ENCODE measurements at regions not wholly inside any gene's neighbourhood (a gene's known extent, or its start where the extent isn't known, plus 50 kb on each side); places are given as distances from the start of the nearest gene placed in this dataset.
"Not testable (repeated sequence)": the region's sequence is repeated elsewhere in the genome, so short reads cannot be mapped to it uniquely, and the experiment has no call there.

- no peak for TF ChIP-seq Cebpa-rat (IDR thresholded peaks at IDR 0.05)
- Histone ChIP-seq H3K36me3 (no peaks in the 10 kb centered on the region), H3K9ac (no peak overlapping the region), H3K4me1 (no peaks in the 10 kb centered on the region), H3K4me2 (no peak overlapping the region), H3K27me3 (peaks cover 53% of the 10 kb centered on the region), H3K27ac (no peak overlapping the region), H4K20me1 (no peaks in the 10 kb centered on the region), H3K4me3 (no peak overlapping the region), H3K9me3 (peaks cover 6% of the 10 kb centered on the region; the same call in 1 of the 2 replicates)
These were observed 224.1 kb upstream of the FGF16 start for GRCh38 chrX:77223046-77223445.

GRCh38 chrX:77264490-77264889 is 182.7 kb upstream of the FGF16 start:
- Histone ChIP-seq H4K20me1 (no peaks in the 10 kb centered on the region), H3K9me3 (peaks cover 58% of the 10 kb centered on the region), H3K4me2 (no peak overlapping the region), H3K4me3 (no peak overlapping the region), H3K9ac (no peak overlapping the region), H3K27me3 (no peaks in the 10 kb centered on the region), H3K27ac (no peak overlapping the region), H3K4me1 (no peaks in the 10 kb centered on the region), H3K36me3 (no peaks in the 10 kb centered on the region)
- TF ChIP-seq Cebpa-rat (IDR thresholded peaks at IDR 0.05), result no peak

GRCh38 chrX:77275392-77275791 is 171.8 kb upstream of the FGF16 start:
- no peak overlapping the region for H3K4me2 ChIP-seq
- no peak overlapping the region for H3K4me3 ChIP-seq
- peaks cover 4% of the 10 kb centered on the region; the same call in 1 of the 2 replicates for H3K4me1 ChIP-seq
- TF ChIP-seq Cebpa-rat (IDR thresholded peaks at IDR 0.05), result no peak
- H3K27ac ChIP-seq, result no peak overlapping the region
- H3K9me3 ChIP-seq, result 0 out of 2 replicates have a peak, but pooled peaks cover 12% of the 10 kb centered on the region
- H4K20me1 ChIP-seq, result no peaks in the 10 kb centered on the region
- H3K9ac ChIP-seq, result no peak overlapping the region
- H3K36me3 ChIP-seq, result no peaks in the 10 kb centered on the region
- no peaks in the 10 kb centered on the region for H3K27me3 ChIP-seq

- H3K4me1 ChIP-seq, result peaks cover 4% of the 10 kb centered on the region; the same call in 1 of the 2 replicates
- no peak overlapping the region for H3K27ac ChIP-seq
- H3K4me2 ChIP-seq, result no peak overlapping the region
- H3K4me3 ChIP-seq, result no peak overlapping the region
- no peaks in the 10 kb centered on the region for H3K36me3 ChIP-seq
- H3K9me3 ChIP-seq, result peaks cover 26% of the 10 kb centered on the region
- no peak for TF ChIP-seq Cebpa-rat (IDR thresholded peaks at IDR 0.05)
- no peak overlapping the region for H3K9ac ChIP-seq
- no peaks in the 10 kb centered on the region for H3K27me3 ChIP-seq
- no peaks in the 10 kb centered on the region for H4K20me1 ChIP-seq
These were observed 170.4 kb upstream of the FGF16 start for GRCh38 chrX:77276742-77277141.

GRCh38 chrX:77277911-77278310 is 169.3 kb upstream of the FGF16 start:
- no peak overlapping the region for H3K9ac ChIP-seq

GRCh38 chrX:77279373-77279772 is 167.8 kb upstream of the FGF16 start:
- H3K4me1 ChIP-seq, H4K20me1 ChIP-seq, H3K4me2 ChIP-seq, H3K9ac ChIP-seq, H3K36me3 ChIP-seq, H3K4me3 ChIP-seq, H3K27ac ChIP-seq: not testable (repeated sequence)
- peaks cover 12% of the 10 kb centered on the region; the same call in 1 of the 2 replicates for H3K27me3 ChIP-seq
- H3K9me3 ChIP-seq, result peaks cover 33% of the 10 kb centered on the region

More at GRCh38 chrX:77277911-77278310, 169.3 kb upstream of the FGF16 start:
- Histone ChIP-seq H3K27me3 (peaks cover 6% of the 10 kb centered on the region; the same call in 1 of the 2 replicates), H3K4me3 (no peak overlapping the region), H3K27ac (no peak overlapping the region), H3K4me1 (peaks cover 4% of the 10 kb centered on the region; the same call in 1 of the 2 replicates), H4K20me1 (no peaks in the 10 kb centered on the region), H3K4me2 (no peak overlapping the region), H3K36me3 (no peaks in the 10 kb centered on the region), H3K9me3 (peaks cover 30% of the 10 kb centered on the region)
- no peak for TF ChIP-seq Cebpa-rat (IDR thresholded peaks at IDR 0.05)

- Histone ChIP-seq H4K20me1 (no peaks in the 10 kb centered on the region), H3K27ac (no peak overlapping the region), H3K27me3 (peaks cover 22% of the 10 kb centered on the region), H3K9ac (no peak overlapping the region), H3K4me3 (no peak overlapping the region), H3K4me2 (no peak overlapping the region), H3K36me3 (no peaks in the 10 kb centered on the region), H3K4me1 (no peaks in the 10 kb centered on the region), H3K9me3 (peaks cover 17% of the 10 kb centered on the region)
- TF ChIP-seq Cebpa-rat (IDR thresholded peaks at IDR 0.05), result no peak
These were observed 153.7 kb upstream of the FGF16 start for GRCh38 chrX:77293331-77293995.

- no peak for TF ChIP-seq Cebpa-rat (IDR thresholded peaks at IDR 0.05)
- no peak overlapping the region for H3K9ac ChIP-seq
- H3K27ac ChIP-seq, result no peak overlapping the region
- H3K4me3 ChIP-seq, result no peak overlapping the region
- no peaks in the 10 kb centered on the region for H3K36me3 ChIP-seq
- peaks cover 35% of the 10 kb centered on the region for H3K27me3 ChIP-seq
- H3K4me1 ChIP-seq, result no peaks in the 10 kb centered on the region
- no peaks in the 10 kb centered on the region for H4K20me1 ChIP-seq
- no peak overlapping the region for H3K4me2 ChIP-seq
- H3K9me3 ChIP-seq, result peaks cover 18% of the 10 kb centered on the region
These were observed 148.9 kb upstream of the FGF16 start for GRCh38 chrX:77298296-77298695.

GRCh38 chrX:77298790-77299189 is 148.4 kb upstream of the FGF16 start:
- no peaks in the 10 kb centered on the region for H4K20me1 ChIP-seq
- no peak overlapping the region for H3K9ac ChIP-seq
- H3K36me3 ChIP-seq, result no peaks in the 10 kb centered on the region
- no peaks in the 10 kb centered on the region for H3K4me1 ChIP-seq
- H3K4me2 ChIP-seq, result no peak overlapping the region
- no peak overlapping the region for H3K4me3 ChIP-seq
- peaks cover 35% of the 10 kb centered on the region for H3K27me3 ChIP-seq
- no peak overlapping the region for H3K27ac ChIP-seq
- TF ChIP-seq Cebpa-rat (IDR thresholded peaks at IDR 0.05), result no peak
- H3K9me3 ChIP-seq, result peaks cover 21% of the 10 kb centered on the region

- H3K9ac ChIP-seq, result no peak overlapping the region
- H3K27ac ChIP-seq, result no peak overlapping the region
- peaks cover 19% of the 10 kb centered on the region for H3K9me3 ChIP-seq
- no peak for TF ChIP-seq Cebpa-rat (IDR thresholded peaks at IDR 0.05)
- H3K4me1 ChIP-seq, result no peaks in the 10 kb centered on the region
- no peaks in the 10 kb centered on the region for H4K20me1 ChIP-seq
- H3K27me3 ChIP-seq, result peaks cover 35% of the 10 kb centered on the region
- no peak overlapping the region for H3K4me2 ChIP-seq
- no peaks in the 10 kb centered on the region for H3K36me3 ChIP-seq
- H3K4me3 ChIP-seq, result no peak overlapping the region
These were observed 147.6 kb upstream of the FGF16 start for GRCh38 chrX:77299549-77299948.

Measured in BLaER1 (cell line).